IPS-15b (cell line): ENCODE measurements at regions not wholly inside any gene's neighbourhood (a gene's known extent, or its start where the extent isn't known, plus 50 kb on each side); places are given as distances from the start of the nearest gene placed in this dataset.
"Not testable (repeated sequence)": the region's sequence is repeated elsewhere in the genome, so short reads cannot be mapped to it uniquely, and the experiment has no call there.

Source experiments
- H3K27me3 ChIP-seq: one replicate; pipeline ENCODE4 v1.6.1; 2013; ENCODE audit warnings: low read length; ENCODE audit not compliant: control insufficient read depth, insufficient read depth
- H3K36me3 ChIP-seq: one replicate; pipeline ENCODE4 v1.6.1; 2013; ENCODE audit warnings: low read length; ENCODE audit not compliant: control insufficient read depth, insufficient read depth
- H3K4me1 ChIP-seq: one replicate; pipeline ENCODE4 v1.6.1; 2013; ENCODE audit warnings: mild to moderate bottlenecking, low read length; ENCODE audit not compliant: control insufficient read depth, insufficient read depth
- H3K4me3 ChIP-seq: one replicate; pipeline ENCODE4 v1.5.1; 2013; ENCODE audit warnings: low read depth, low read length
- H3K9ac ChIP-seq: one replicate; pipeline ENCODE4 v1.6.1; 2013; ENCODE audit warnings: low read depth, mild to moderate bottlenecking, low read length
- H3K9me3 ChIP-seq: one replicate; pipeline ENCODE4 v1.6.1; 2013; ENCODE audit warnings: mild to moderate bottlenecking, low read length; ENCODE audit not compliant: control insufficient read depth, insufficient read depth

DNA sequence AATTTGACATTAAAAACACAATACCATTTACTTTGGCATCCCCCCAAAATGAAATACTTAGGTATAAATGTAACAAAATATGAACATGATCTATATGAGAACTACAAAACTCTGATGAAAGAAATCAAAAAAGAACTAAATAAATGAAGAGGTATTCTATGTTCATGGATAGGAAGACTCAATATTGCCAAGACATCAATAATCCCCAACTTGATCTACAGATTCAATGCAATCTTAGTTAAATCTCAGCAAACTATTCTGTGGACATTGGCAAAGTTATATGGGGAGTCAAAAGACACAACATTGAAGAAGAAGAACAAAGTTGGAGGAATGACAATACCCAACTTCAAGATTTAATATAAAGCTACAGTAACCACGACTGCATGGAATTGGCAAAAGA lies 145.2 kb upstream of the HEY2 start:
- Histone ChIP-seq H3K27me3 (no peaks in the 10 kb centered on the region), H3K9me3 (no peaks in the 10 kb centered on the region), H3K4me3 (no peak overlapping the region), H3K36me3 (no peaks in the 10 kb centered on the region), H3K9ac (no peak overlapping the region), H3K4me1 (no peaks in the 10 kb centered on the region)

DNA sequence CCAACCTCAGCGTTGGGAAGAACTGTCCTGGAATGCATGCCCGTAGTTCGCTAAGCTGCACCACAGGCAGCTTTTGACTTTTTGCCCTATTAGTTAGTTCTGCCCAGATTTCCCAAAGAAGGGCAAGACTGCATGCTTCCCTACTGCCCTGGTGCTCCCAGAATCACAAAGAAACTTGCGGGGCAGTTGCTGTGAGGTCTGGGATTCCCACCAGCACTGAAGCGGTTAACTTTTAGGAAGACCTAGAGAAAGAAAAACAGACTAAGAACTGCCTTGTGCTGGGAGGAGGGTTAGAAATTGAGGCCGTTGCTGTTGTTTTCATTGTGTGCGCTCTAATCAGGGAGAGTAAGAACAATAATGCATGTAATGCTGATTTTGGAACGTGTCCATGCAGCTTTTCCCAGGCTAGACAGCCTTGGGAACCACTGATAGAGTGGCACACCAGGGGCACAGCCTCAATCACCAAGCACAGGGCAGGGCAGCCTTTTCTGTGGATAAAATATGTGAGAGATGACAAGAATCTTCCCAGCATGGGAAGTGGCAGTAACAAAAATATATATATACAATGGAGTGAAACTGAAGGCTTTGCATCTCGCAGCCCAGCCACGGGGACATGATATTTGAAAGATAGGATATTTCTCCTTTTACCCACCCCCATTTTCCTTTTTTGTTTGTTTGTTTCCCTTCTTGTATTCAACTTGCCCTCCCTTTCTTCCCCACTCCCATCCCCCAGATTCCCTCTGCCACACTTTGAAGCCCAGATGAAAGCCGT lies 137.7 kb upstream of the HEY2 start:
- H3K9ac ChIP-seq, result no peak overlapping the region
- no peaks in the 10 kb centered on the region for H3K27me3 ChIP-seq
- H3K9me3 ChIP-seq, result no peaks in the 10 kb centered on the region
- H3K4me1 ChIP-seq, result peaks cover 13% of the 10 kb centered on the region
- H3K4me3 ChIP-seq, result peak overlapping the region; percentile 14
- H3K36me3 ChIP-seq, result no peaks in the 10 kb centered on the region

DNA sequence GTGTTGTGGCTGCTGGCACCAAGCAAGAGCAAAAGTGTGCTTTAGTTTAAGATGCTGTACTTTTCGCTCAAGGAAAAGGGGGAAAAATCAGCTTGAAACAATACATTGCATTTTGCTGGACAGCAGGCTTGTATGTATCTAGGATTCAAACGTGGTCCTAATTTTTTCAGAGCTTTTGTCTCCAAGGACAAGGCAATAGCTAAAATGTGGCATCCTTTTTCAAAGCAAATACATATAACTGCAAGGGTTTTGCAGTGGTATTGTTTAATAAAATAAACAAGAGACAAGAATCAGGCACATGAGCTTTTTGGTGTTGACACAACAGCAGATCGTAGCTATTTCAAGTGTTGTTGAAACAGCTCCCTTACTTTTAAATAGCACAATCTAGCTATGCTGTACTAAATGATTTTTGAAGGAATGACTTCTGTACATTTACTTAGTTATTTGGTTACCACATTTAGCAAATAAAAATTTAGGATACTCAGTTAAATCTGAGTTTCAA lies 137.0 kb upstream of the HEY2 start:
- Histone ChIP-seq H3K27me3 (no peaks in the 10 kb centered on the region), H3K9me3 (no peaks in the 10 kb centered on the region), H3K36me3 (no peaks in the 10 kb centered on the region), H3K4me1 (peaks cover 13% of the 10 kb centered on the region), H3K9ac (no peak overlapping the region), H3K4me3 (peak overlapping the region; percentile 14)

DNA sequence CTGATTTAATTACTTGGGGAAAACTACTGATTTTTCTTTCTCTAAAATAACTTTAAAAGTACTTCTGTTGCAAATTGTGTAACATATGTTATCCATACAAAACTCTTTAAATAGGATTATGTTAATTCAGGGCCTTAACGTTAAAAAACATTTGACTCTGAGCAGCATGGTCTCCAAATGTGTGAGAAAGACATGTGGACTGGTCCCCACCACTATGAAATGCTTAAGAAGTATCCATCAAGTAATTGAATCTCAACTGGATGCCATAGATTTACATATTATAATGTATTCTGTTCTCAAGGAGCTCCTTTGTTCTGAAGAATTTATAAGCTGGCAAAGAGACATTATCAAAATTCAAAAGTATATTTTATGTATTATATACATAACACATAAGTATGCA lies 130.8 kb upstream of the HEY2 start:
- H3K27me3 ChIP-seq, result no peaks in the 10 kb centered on the region
- no peaks in the 10 kb centered on the region for H3K9me3 ChIP-seq

DNA sequence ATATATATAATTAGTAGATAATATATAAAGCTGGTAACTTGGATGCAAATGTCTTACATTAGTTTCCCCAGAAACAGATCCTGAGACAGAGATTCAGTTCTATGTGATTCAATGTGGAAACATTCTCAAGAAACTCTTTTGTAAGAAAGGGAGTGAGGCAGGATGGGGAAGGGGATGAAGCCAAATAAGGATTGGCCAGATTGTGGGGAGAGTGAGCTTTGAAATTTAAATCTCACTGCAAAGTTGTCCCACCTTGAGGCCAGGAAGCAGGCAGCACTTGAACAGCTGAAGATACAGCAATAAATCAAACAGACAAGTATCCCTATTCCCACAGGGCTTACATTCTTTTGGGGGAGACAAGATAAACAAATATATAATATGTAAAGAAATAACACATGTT lies 126.3 kb upstream of the HEY2 start:
- no peaks in the 10 kb centered on the region for H3K36me3 ChIP-seq
- H3K9me3 ChIP-seq, result no peaks in the 10 kb centered on the region
- H3K27me3 ChIP-seq, result no peaks in the 10 kb centered on the region
- no peak overlapping the region for H3K4me3 ChIP-seq
- peaks cover 3% of the 10 kb centered on the region for H3K4me1 ChIP-seq
- no peak overlapping the region for H3K9ac ChIP-seq

More for the DNA sequence above, 130.8 kb upstream of the HEY2 start:
- H3K36me3 ChIP-seq, result no peaks in the 10 kb centered on the region
- H3K4me3 ChIP-seq, result no peak overlapping the region
- H3K4me1 ChIP-seq, result peaks cover 3% of the 10 kb centered on the region
- no peak overlapping the region for H3K9ac ChIP-seq

DNA sequence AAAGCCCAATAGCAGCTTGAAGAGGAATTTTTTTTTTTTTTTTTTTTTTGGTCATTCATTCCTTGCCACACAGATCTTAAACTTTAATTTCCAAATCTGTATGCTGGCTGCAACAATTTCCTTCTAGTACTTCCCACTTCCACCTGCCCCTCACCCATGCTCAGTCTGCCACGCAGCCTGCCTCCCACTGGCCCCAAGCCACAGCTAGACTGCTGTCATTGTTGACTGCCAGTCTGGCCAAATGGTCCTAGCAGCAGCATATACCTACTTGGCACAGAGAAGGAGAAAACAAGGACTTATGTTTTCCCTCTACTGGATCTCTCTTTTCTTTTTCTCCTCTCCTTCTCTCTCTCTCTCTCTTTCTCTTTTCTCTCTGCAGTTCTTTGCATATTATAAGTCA lies 118.3 kb upstream of the HEY2 start:
- peaks cover 3% of the 10 kb centered on the region for H3K4me1 ChIP-seq
- H3K4me3 ChIP-seq, result no peak overlapping the region
- H3K36me3 ChIP-seq, result no peaks in the 10 kb centered on the region
- H3K9me3 ChIP-seq, result no peaks in the 10 kb centered on the region
- H3K9ac ChIP-seq, result no peak overlapping the region
- no peaks in the 10 kb centered on the region for H3K27me3 ChIP-seq

DNA sequence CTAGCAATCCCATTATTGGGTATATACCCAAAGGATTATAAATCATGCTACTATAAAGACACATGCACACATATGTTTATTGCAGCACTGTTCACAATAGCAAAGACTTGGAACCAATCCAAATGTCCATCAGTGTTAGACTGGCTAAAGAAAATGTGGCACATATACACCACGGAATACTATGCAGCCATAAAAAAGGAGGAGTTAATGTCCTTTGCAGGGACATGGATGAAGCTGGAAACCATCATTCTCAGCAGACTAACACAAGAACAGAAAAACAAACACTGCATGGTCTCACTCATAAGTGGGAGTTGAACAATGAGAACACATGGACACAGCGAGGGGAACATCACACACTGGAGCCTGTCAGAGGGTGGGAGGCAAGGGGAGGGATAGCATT lies 113.4 kb upstream of the HEY2 start:
- H3K4me3 ChIP-seq, H3K4me1 ChIP-seq, H3K9me3 ChIP-seq, H3K27me3 ChIP-seq, H3K36me3 ChIP-seq, H3K9ac ChIP-seq: not testable (repeated sequence)

DNA sequence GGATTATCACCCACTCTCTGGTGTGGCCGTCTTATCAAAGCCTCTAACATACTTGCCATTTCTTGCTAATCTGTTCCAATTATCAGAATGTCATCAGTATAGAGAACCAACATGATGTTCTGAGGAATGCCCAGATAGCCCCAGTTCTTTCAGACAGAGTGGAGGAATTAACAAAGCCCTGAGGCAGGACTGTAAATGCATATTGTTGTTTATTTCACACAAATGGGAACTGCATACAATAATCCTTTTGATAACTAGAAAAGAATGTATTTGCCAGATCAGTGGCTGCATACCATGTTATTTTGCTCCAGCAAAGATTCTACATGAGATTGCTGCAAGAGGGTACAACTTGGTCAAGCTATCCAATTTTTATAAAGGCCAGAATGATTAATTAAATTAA lies 112.8 kb upstream of the HEY2 start:
- H3K4me3 ChIP-seq, result no peak overlapping the region
- H3K9me3 ChIP-seq, result no peaks in the 10 kb centered on the region
- no peaks in the 10 kb centered on the region for H3K27me3 ChIP-seq
- H3K9ac ChIP-seq, result no peak overlapping the region
- H3K36me3 ChIP-seq, result no peaks in the 10 kb centered on the region
- H3K4me1 ChIP-seq, result no peaks in the 10 kb centered on the region

DNA sequence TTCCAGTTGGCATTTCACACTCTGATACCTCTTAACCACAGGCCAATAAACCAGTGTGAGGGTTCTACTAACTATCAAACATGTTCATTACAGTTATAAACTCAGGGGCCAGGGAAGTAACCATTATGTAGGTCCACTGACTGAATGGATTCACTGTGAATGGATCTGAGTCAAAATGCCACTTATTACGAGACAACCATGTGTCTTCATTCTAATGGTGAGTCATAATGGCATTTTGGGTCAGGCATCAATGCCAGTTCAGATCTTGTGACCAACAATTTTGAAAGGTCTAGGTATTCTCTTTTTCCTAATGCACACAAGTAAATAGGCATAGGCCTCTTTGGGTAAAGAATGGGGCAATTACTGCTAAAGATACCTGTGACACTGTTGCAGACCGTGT lies 112.2 kb upstream of the HEY2 start:
- no peak overlapping the region for H3K4me3 ChIP-seq

DNA sequence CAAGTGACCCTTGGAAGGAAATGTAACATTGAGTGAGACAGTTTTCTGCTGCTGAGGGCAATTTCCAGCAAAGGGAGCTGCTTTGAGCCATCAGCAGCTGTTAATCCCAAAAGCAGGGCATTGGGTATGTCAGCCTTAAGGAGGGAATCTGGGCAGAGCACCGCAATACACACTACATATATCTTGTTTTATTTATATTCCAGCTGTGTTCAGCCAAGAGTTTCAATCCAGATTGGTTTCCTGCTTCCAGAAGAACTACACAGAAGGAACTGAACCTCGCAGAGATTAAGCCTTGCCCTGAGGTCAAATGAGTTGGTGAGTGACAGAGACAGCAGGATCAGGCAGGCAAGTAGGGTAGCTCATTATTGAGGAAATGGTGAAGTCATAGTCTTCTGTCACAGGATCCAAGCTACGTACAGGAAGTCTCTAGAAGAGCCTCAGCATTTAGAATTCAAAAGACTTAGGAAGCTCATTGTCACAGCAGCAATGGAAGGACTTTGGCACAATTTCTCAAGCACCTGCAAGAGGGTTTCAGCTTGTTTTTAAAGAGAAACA lies 109.9 kb upstream of the HEY2 start:
- H3K4me3 ChIP-seq, result no peak overlapping the region
- no peaks in the 10 kb centered on the region for H3K27me3 ChIP-seq
- H3K9me3 ChIP-seq, result no peaks in the 10 kb centered on the region
- H3K36me3 ChIP-seq, result no peaks in the 10 kb centered on the region
- no peak overlapping the region for H3K9ac ChIP-seq
- no peaks in the 10 kb centered on the region for H3K4me1 ChIP-seq

More for the DNA sequence above, 112.2 kb upstream of the HEY2 start:
- no peaks in the 10 kb centered on the region for H3K36me3 ChIP-seq
- H3K4me1 ChIP-seq, result no peaks in the 10 kb centered on the region
- H3K9me3 ChIP-seq, result no peaks in the 10 kb centered on the region
- H3K27me3 ChIP-seq, result no peaks in the 10 kb centered on the region
- no peak overlapping the region for H3K9ac ChIP-seq

DNA sequence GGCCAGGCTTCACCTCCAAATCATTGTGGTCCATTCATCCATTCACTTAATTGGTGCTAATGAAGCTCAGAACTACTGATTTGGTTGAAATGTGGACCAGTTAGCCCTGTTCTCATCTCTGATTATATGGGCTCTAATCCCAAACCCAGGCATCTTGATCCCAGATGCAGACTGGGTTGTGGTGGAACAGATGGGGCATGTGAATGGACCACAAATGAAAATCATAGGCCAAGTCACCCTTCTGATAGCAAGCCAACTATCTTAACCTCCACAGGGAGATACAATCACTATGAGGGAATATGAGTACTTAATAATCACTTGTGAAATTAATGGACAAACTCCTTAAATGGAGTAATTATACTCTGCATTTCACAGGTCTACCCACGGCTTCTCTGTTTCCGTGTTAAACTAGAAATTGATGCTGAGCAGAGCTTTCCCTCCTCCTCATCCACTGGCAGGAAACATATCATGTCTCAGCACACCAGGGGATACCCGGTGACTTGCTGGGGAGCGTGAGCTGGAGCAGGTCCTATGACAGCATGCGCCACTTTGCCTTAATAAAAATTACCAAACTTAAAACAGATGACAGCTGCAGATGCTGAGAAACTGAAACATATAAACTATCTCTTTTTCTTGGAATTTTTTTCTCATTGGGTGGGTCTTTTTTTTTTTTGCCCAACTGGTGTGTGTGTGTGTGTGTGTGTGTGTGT lies 108.8 kb upstream of the HEY2 start:
- no peak overlapping the region for H3K4me3 ChIP-seq
- no peaks in the 10 kb centered on the region for H3K4me1 ChIP-seq
- no peak overlapping the region for H3K9ac ChIP-seq
- no peaks in the 10 kb centered on the region for H3K9me3 ChIP-seq
- H3K27me3 ChIP-seq, result no peaks in the 10 kb centered on the region
- H3K36me3 ChIP-seq, result no peaks in the 10 kb centered on the region
